ENCODE measurements at regions not wholly inside any gene's neighbourhood (a gene's known extent, or its start where the extent isn't known, plus 50 kb on each side); places are given as distances from the start of the nearest gene placed in this dataset.

DNA sequence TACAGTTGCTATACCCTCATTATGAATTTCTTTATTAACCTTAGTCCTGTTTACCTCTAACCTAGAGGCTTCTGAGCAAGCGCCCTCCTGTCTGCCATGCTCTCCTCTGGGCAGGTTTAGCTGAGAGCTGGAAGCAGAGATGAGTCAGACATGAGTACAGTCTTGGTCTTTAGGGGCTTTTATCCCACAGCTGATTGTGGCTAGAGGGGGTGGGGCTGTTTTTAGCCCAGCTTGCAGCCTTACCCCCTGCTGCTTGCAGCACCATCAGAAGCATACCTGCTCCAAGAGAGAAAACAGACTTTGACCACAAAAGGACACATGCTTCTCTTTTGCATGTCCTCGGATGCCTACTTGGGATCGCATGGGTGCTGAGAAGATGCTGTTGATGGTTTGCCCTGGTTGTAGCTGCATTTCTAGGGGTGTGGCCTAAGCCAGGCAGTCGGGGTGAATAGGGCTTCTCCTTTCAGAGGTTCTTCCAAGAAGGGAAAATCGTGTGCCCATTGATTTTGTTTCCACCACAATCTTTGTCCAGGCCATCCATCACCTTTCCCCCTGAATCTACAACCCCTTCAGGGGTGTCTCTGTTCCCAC, 115.0 kb upstream of the LGALSL start:
- no peak for DNase-seq

DNA sequence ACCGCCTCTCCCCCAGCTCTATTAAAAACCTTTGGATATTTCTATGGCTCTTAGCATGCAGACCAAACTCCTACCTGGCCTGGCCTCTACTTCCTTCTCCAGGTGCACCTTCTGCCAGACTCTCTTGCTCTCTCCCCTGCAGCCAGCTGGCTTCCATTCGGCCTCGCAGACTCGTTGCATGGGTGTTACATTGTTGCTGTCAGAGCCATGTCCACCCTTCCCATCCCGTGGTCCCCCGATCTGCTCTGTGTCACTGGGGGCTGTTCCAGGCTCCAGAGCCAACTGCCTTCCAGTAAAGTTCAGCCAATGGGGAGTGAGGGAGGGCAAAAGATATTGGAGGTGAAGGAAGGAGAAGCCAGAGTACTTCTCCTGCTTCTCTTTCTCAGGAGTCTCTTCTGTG, 112.5 kb upstream of the LGALSL start:
- no peak for DNase-seq

DNA sequence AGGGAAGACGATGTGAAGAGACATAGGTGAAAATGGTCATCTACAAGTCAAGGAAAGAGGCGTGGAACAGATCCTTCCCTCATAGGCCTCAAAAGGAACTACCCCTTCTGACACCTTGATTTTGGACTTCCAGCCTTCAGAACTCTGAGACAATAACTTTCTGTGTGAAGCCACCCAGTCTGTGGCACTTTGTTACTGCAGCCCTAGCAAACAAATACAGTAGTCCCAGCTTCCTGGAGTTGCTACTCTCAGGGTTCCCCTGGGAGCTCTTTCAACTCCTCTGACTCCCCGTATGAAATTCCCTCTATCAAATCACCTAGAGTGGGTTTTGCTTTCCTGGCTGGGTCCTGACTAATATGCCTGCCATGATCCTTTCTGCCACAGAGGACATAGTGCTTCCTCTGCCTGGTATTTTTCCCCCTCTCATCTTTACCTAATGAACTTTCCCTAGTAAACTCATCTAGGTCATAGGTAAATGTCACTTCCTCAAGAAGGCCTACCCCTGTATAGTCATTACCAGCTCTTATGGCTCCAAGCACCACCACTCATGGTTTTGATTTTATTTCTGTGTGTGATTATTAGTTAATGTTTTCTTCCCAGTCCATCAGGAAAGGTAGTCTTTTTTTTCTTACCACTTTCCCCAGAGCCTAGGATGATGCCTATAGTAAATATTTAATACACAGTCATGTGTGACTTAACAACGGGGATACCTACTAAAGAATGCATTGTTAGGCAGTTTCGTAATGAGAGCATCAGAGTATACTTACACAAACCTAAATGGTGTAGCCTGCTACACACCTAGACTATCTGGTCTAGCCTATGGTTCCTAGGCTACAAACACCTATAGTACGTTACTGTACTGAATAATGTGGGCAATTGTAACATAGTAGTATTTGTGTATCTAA, 111.5 kb upstream of the LGALSL start:
- no peak for DNase-seq

DNA sequence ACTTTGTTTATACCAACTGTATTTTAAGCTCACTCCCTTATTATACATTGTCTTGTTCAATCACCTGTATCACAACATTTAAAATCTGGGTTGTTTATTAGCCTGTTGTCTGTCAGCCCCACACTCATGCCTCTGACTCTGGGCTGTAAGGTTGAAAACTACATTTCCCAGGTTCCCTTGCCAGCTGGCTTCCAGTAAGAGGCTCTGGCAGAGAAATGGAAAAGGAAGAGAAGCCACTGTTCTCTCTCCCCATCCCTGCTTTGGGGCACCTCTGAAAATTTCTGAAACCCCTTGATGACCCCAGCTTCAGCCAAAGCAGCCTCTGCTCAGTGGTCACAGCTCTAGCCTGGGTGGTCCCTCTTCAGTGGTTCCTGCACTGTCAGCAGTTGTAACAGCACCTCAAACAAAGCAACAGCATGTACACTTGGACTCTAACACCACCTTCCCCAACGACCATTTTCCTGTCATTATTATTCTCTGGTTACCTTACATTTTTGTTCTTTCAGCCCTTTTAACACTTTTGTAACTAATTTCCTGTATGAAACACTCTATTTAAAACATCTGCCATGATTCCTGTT, 108.9 kb upstream of the LGALSL start:
- no peak for DNase-seq

DNA sequence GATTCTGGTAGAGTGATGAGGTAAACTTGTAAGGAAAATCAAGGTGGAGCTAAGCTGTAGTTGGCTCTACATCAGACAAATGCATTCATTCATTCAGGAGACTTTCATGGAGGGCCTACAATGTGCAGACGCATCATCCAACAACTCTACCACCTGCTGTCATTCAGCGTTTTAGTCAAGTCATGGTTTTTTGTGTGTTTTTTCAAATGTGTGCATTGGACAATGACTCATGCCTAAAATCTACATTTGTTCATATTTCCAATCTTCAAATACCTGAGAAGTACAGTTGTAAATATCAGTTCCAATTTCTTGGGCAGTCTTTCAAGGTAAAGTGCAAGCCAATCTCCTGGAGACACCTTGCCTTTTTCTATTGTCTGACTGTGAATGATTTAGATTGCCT, 108.0 kb upstream of the LGALSL start:
- DNase-seq = no peak

DNA sequence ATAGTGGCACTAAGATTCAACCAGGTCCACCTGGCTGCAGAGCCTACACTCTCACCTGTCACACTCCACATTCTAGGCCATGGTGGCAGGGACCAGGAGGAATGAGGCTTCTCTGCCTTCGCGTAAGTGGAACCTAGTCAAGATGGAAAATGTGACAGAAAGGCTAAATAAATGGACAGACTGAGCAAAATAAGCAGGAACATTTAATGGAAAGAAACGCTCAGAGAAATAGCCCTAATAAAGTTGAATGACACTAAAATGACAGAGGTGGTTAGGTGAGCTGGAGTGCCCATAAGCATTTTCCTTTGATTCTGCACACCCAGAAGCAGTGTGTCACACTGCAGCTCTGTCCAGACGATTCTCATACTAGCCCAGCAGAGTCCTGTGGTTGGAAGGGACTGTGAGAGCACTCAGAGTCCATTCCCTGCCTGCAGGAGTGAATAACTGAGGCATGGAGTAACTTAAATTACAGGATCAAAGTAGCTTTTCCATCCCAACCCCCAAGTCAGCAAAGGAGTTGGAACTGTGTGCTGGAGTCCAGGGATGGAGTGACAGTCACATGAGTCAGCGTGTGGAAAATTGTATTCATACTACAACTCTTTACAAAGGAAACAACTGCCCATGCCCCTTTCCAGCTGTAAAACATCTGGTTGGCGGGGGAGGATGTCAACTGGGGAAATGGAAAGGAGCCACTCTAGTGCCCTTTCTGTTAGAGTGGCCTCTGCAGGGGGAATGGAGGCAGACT, 105.4 kb upstream of the LGALSL start:
- DNase-seq = no peak

DNA sequence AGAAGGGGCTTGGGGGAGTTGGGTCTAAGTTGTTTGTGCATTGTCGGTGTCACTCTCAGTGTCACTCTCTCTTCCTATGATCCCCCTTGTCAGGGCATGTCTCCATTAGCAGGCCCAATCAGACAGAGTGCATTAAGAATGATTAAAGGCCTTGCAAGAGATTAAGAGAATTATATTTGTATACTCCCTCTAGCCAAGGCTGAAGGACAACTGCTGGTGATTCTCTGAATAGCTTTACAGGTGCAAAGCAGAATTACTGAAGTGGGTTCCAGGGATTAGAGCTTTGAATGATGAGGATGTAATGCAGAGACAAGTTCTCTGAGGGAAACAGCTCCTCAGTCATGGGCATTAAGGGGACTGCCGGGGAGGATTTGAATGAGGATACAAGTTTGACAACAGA, 104.8 kb upstream of the LGALSL start:
- no peak for DNase-seq

DNA sequence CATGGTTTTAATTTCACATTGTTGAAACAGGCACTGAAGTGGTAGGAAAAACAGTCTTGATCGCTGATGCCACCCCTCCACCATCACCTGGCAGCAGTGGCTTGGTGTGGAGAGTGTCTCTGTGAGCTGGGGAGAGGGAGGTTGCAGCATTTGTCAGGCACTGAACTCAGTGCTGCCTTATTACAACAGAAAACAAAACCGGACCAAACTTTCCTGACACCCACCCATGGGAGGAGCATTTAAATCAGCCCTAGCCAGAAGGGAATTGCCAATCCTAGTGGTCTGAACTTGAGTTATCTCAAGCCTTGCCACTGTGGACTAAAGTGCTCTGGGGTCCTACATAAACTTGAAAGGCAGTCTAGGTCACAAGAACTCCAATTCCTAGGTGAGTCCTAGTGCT, 103.0 kb upstream of the LGALSL start:
- DNase-seq = no peak

DNA sequence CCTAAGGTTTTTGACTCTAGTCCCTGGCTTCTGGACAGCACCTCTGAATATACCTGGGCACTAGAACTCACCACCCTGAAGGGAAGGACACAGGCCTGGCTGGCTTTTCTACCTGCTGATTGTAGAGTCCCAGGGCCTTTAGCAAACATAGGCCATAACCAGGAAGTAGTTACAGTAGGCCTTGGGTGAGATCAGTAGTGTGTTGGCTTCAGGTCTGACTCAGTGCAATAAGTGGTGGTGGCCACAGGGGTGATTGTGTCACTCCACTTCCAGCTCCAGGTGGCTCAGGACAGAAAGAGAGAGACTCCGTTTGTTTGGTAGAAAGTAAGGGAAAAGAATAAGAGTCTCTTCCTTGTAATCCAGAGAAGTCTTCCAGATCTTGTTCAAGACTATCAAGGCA, 101.7 kb upstream of the LGALSL start:
- no peak for DNase-seq

DNA sequence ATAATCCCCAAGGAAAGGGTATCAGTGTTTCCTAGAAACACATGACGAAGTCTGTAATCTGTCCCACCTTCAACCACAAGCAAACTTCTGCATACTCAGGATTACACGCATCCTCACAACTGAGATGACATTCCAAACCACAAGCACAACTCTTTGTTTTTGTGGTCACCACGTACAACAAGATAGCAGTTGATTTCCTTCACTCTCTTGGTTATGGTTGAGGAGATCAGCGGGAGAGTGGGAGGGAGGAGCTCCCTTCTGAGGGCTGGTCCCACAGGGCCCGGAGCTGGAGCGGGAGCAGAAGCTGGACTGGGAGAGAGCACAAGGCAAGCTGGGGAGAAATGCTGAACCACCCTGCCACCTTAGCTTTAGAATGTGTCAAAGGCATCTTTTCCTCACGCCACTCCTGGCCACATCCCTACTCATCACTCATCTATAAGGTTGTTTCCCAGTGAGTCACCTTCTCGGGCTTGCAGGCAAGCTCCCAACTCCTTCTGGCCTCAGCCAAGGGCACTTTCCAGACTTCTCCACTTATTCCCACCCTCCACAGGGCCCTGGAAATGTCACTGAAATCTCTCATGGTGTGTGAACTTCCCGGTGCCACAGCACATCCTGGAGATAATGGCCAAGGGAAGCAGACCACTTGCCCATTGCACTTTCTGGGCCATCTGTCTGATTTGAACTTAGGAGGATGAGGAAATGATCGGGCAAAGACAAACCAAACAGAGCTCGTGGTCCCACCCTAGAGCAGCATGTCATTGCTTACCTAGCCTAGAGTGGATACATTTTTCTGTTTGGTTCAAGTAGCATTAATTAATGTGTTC, 98.9 kb upstream of the LGALSL start:
- no peak for DNase-seq

DNA sequence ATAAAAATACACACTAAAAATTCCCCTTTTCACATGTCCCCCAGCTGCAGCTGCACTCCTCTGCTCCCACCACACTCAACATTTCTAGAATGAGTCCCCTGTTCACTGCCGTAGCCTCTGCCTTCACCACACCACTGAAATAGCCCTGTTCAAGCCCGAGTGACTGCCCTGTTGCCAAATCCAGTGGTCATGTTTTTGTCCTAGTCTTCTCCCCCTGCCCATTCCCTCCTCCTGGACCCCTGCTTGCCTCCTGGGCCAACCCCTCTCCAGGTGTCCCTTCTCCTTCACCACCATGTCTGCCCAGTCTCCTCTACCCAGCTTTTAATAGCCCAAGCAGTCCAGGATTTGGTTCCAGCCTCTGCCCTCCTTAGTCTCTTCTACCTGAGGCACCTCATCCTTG, 97.1 kb upstream of the LGALSL start:
- DNase-seq = no peak

DNA sequence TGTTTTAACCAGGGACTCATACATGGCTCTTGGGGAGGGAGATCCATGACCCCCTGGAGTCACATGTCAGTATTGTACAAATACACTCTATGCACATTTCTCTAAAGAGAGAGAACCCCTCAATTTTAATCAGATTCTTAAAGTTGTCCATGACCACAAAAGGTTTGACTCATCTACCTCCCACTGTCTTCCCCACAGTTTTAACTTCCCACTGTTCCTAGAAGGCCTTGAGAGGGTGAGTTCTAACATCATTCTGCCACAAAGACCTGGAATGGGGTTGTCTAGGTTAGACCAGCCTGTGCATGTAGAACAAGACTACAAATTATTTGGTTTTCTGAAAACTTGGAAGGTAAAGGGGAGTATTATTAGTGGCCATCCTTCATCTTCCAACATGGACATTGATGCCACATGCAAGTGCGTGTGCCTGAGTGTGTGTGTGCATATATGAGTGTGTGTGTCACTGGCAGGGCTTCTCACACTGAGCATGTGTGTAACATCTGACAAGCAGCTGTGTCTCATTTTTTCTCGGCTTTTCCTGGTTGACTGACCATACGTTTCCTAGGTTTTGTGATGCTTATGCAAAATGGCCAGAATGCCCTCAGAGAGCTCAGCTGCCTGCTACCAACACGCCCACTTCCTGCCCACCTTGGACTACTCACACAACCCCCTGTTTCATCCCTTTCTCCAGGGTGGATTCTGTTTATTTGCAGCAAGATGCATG, 94.6 kb upstream of the LGALSL start:
- DNase-seq = no peak

DNA sequence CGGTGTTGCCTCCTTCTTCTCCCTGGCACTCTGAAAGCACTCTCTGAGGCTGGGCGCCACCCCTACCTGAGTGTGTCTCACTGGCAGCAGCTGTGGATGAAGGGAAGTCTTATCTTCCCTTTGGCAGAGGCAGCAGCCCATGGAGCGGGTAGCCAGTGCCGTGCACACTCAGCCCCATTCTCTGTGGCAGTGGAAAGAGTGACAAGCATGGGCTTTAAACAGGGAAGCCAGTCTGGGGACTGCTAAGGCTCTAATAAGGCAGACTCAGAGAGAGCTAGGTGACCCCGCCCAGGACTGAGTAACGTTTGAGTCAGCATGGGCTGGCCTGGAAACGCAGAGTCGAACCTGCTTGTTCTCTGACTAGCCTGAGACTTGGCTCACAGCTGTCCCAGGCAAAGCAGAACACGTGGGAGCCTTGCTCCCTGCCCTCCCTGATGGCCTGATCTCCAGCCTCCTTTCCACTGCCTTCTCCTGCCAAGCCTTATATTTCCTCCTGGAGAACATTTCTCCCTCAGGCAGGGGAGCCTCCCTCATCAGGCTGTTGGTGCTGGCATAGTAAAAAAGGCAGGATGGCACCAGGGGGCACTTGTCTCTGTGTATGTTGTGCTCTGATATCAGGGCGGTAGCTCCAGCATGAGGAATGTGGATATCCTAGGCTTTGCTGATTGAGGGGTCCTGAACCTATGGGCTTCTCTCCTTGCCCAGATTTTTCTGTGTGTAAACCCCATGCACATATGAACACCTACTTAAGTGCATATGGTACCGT, 93.9 kb upstream of the LGALSL start:
- DNase-seq = no peak

DNA sequence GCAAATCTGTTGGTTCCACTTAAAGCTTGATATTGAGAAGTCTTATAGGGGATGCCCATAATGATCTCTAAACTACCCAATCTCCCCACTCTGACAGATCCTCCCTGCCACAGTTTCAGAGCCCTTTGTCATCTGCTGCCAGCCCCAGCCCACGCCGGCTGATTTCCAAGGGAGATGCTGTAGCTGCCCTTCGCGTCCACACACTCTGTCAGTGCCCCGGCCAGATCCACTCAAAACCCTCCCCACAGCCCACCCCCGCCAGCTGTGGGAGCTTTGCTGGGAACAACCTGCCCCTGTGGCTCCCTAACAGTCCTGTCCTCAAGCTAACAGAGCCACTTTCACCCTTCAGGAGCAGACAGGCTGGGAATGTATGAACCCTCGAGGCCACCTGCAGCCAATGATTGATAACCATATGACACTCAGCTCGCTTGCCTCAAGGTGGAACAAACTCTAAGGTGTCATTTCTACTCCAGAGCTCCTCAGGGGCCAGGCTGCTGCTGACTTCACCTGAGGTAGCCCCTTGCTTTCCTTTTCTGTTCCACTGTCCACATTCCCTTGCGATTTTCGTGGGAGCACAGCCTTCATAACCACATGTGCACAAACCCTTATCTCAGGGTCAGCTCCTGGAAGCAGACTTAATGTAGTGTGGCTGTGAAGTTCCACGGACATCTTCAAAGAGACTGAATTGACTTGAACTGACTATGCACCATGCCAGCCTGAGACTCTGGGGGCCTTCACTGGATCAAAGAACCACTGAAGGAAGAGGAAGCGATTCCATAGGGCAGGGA, 92.6 kb upstream of the LGALSL start:
- no peak for DNase-seq

DNA sequence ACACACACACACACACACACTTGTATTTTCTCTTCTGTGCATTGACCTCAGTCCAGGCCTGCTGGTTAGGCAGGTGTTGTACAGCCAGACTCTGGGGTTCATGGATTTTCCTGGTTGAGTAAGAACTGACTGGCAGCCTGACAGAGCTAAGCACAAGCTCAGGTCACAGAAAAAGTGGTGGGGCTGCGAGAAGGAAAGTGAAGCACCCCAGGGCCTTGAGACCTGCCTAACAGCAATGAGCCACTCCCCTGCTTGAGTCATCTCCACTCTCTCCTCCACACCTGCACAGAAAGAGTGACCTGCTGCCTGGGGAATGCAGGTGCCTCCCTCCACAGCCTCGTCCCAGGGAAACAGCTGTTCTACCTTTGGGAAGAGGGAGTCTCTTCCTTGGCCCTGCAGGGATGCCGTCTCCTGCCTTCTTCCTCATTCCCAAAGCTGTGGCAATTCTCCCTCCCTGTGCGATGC, 91.4 kb upstream of the LGALSL start:
- no peak for DNase-seq

DNA sequence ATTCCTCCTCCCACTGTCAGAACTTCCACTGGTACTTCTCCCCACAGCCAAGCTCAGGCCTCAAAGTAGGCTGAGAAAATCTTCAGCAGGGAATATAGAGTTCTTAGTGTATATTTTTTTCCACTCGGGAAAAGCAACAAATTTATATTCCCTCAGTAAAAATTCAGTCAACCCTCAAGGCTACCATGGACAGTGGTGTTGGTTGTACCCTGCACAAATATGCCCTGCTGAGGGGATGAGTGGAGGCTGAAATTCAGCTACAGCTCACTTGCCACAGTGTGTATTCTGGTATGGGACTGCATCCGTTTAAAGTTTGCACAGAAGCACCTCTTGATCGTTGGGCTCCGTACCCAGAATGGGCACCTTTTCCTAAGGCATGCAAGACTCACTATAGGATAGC, 90.8 kb upstream of the LGALSL start:
- no peak for DNase-seq

DNA sequence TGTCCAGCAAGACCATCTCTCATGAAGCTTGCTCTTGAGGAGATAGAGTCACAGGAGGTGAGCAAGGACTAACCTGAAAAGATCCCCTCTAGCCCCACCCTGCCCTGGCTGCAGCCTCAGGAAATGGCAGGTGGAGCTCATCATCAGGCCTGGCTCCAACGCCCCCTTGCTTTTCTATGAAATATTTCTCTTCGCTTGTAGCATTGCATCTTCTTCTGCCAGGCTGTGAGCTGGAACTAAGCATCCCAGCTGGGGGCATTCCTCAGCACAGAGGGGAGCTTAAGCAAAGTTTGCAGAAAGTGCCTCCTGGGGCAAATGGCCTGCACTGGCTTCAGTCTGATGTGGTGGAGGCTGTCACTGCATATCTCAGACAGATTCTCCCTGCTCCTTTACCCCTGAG, 90.1 kb upstream of the LGALSL start:
- no peak for DNase-seq

DNA sequence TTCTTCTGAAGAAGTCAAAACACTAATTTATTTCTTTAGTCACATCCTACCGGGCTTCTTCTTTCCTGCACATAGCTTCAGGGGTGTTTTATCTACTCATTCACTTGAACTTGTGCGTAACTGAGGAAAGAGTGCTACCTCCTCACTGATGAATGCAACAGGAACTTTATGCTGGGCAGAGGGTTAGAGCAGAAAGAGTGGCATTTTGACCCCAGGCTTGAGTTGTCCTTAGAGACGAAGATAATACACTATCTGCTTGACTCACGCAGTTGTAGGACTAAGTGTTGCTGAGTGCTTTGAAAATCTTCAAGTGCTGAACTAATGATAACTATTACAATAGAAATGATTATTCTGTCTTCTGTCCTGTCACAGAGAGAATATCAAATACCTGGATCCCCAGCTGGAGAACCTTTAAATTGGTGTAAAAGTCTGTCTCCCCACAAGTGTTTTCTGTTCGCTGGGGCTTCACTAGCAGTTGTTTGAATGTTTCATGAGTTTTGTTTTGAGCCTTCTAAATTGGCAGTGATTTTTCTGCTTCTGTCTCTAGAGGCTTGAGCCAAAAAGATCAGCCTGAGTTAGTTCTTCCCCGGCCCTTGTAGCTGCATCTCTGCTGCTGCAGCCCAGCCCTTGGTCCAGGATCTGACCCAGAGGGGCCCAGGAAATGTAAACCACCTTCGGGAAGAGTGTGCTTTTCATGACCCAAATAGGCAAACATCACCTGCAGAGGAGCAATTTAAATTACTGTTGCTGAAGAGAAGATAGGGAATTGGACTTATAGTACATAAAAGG, 86.3 kb upstream of the LGALSL start:
- no peak for DNase-seq

DNA sequence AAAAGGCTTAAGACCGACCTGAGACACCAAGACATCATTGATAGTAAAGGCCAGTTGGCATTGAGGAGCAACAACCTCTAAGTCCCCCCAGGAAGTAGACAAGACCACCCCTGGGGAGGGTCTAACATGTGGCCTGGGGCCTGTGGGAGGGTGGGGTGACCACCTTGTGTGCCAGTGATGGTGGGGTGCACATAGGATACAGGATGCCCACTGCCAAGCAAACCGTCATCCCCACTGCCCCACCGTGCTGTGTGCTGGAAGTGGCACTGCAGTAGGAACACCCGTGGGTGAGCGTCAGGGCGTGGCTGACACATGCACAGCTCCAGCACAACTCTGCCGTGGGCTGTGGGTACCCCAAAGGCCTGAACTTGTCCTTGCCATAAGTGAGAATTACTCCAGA, 84.3 kb upstream of the LGALSL start:
- no peak for DNase-seq
